Peyer's patch (tissue), 4 donors: ENCODE measurements at regions not wholly inside any gene's neighbourhood (a gene's known extent, or its start where the extent isn't known, plus 50 kb on each side); places are given as distances from the start of the nearest gene placed in this dataset.

Experiments
- POLR2A ChIP-seq, 2 donors: fragments of 450-650 bp; IDR thresholded peaks; one replicate each; pipeline ENCODE4 v1.5.1; 2017; ENCODE audit warnings: antibody characterized with exemption in 2 of 2, mild to moderate bottlenecking in 2 of 2, moderate library complexity in 2 of 2
- TF ChIP-seq, protein P1 (sequence below), 6 experiments: fragments of 450-650 bp in 4 of 6; fragments of 200-600 bp in 2 of 6; sonication (generic) in 1 of 6; IDR thresholded peaks; one replicate each; pipeline ENCODE4 v1.5.1; 2017 to 2019; ENCODE audit warnings: antibody characterized with exemption in 6 of 6, mild to moderate bottlenecking in 3 of 6, moderate library complexity in 1 of 6

- TF ChIP-seq, protein P1, sequence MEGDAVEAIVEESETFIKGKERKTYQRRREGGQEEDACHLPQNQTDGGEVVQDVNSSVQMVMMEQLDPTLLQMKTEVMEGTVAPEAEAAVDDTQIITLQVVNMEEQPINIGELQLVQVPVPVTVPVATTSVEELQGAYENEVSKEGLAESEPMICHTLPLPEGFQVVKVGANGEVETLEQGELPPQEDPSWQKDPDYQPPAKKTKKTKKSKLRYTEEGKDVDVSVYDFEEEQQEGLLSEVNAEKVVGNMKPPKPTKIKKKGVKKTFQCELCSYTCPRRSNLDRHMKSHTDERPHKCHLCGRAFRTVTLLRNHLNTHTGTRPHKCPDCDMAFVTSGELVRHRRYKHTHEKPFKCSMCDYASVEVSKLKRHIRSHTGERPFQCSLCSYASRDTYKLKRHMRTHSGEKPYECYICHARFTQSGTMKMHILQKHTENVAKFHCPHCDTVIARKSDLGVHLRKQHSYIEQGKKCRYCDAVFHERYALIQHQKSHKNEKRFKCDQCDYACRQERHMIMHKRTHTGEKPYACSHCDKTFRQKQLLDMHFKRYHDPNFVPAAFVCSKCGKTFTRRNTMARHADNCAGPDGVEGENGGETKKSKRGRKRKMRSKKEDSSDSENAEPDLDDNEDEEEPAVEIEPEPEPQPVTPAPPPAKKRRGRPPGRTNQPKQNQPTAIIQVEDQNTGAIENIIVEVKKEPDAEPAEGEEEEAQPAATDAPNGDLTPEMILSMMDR (IDR thresholded peaks at IDR 0.05): no peak
- no peak for TF ChIP-seq POLR2A (IDR thresholded peaks at IDR 0.05)
These were observed 404.9 kb upstream of the ALCAM start for GRCh38 chr3:104961851-104962250.
